Common myeloid progenitor, CD34-positive (primary cell): ENCODE measurements at regions not wholly inside any gene's neighbourhood (a gene's known extent, or its start where the extent isn't known, plus 50 kb on each side); places are given as distances from the start of the nearest gene placed in this dataset.
"Not testable (repeated sequence)": the region's sequence is repeated elsewhere in the genome, so short reads cannot be mapped to it uniquely, and the experiment has no call there.

Source experiments
- CTCF ChIA-PET: fragments of 350-600 bp; sonication (Branson Sonifier 250); formaldehyde crosslinking; loops from one replicate; lab custom pipeline; 2021; ENCODE audit warnings: antibody characterized with exemption; lab: Charles Lee
- POLR2A ChIA-PET: fragments of 350-600 bp; sonication (Branson Sonifier 250); formaldehyde crosslinking; loops from one replicate; lab custom pipeline; 2021; ENCODE audit warnings: antibody characterized with exemption; lab: Charles Lee
- DNase-seq, 3 donors: peaks; one replicate each; pipeline versions ENCODE4 v3.0.0 to v3.0.0-alpha.2; 2013
- H3K27ac ChIP-seq, 2 experiments: 1 replicate in 1 of 2; 2 replicates in 1 of 2; pipeline ENCODE4 v1.7.0; 2013; ENCODE audit warnings: inconsistent platforms in 2 of 2, low read length in 2 of 2, mild to moderate bottlenecking in 2 of 2, low read depth in 1 of 2, moderate library complexity in 1 of 2; ENCODE audit not compliant: severe bottlenecking in 2 of 2, insufficient read depth in 1 of 2, poor library complexity in 1 of 2
- H3K27me3 ChIP-seq, 5 experiments: replicated peaks in 2 of 5; 1 replicate in 3 of 5; 2 replicates in 2 of 5; pipeline versions ENCODE4 v1.6.1 to v1.7.0; 2013; ENCODE audit warnings: low read length in 4 of 5, mild to moderate bottlenecking in 2 of 5, moderate library complexity in 2 of 5, inconsistent platforms in 1 of 5; ENCODE audit not compliant: insufficient read depth in 5 of 5, control insufficient read depth in 4 of 5
- H3K36me3 ChIP-seq, 4 experiments: 1 replicate in 2 of 4; 2 replicates in 2 of 4; pipeline versions ENCODE4 v1.6.1 to v1.7.0; 2013; ENCODE audit warnings: low read length in 3 of 4, control low read depth in 1 of 4, mild to moderate bottlenecking in 1 of 4; ENCODE audit not compliant: control insufficient read depth in 4 of 4, insufficient read depth in 4 of 4
- H3K4me1 ChIP-seq, 4 experiments: 1 replicate in 3 of 4; 2 replicates in 1 of 4; pipeline versions ENCODE4 v1.6.1 to v1.7.1; 2013; ENCODE audit warnings: low read length in 3 of 4, mild to moderate bottlenecking in 3 of 4, control low read depth in 1 of 4, inconsistent platforms in 1 of 4, moderate library complexity in 1 of 4; ENCODE audit not compliant: control insufficient read depth in 4 of 4, insufficient read depth in 4 of 4; ENCODE audit errors: control extremely low read depth in 1 of 4
- H3K4me3 ChIP-seq, 7 experiments: 1 replicate in 4 of 7; 2 replicates in 3 of 7; pipeline versions ENCODE4 v1.5.1 to v1.7.0; 2013; ENCODE audit warnings: mild to moderate bottlenecking in 7 of 7, low read length in 6 of 7, moderate library complexity in 6 of 7, inconsistent platforms in 2 of 7, low read depth in 2 of 7, control low read depth in 1 of 7; ENCODE audit not compliant: insufficient read depth in 4 of 7, control insufficient read depth in 1 of 7; ENCODE audit errors: extremely low read depth in 1 of 7
- H3K9me3 ChIP-seq, 5 experiments: 1 replicate in 4 of 5; 2 replicates in 1 of 5; pipeline versions ENCODE4 v1.6.1 to v1.7.1; 2013; ENCODE audit warnings: low read length in 4 of 5, mild to moderate bottlenecking in 2 of 5, inconsistent platforms in 1 of 5, low read depth in 1 of 5, moderate library complexity in 1 of 5; ENCODE audit not compliant: control insufficient read depth in 4 of 5, insufficient read depth in 2 of 5; ENCODE audit errors: control extremely low read depth in 1 of 5
- WGBS: methylation state at CpG from one replicate; pipeline ENCODE4 v1.1.5; 2013; ENCODE audit not compliant: insufficient coverage; 5-methylcytosine and 5-hydroxymethylcytosine counted together

DNA sequence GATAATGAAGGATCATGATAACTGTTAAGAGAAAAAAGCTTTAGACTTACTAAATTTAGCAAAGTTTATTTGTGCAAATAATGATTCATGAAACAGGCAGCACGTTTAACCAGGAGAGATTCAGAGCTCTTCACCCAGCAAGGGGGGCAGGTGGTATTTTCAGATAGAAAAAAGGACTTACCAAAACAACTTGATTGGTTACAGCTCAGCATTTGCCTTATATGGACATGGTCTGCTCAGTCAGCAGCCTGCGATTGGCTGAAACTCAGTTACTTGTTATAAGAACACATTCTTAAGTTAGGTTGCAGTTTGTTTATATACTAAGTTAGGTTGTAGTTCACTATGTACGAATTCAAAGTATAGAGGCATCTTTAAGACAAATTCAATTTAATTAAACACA, 165.6 kb downstream of the DUSP10 start:
- CTCF ChIA-PET: no interaction called here
- H3K27me3 ChIP-seq: no peaks in the 10 kb centered on the region
- H3K4me3 ChIP-seq: no peak overlapping the region
- WGBS: 100% methylated on average over 1 of the region's 3 CpGs
- H3K4me1 ChIP-seq: no peaks in the 10 kb centered on the region
- POLR2A ChIA-PET: no interaction called here
- no peak overlapping the region for H3K27ac ChIP-seq
- no peak for DNase-seq
- H3K9me3 ChIP-seq: peaks cover 0 to 2% (median 0%) of the 10 kb centered on the region in 5 experiments
- H3K36me3 ChIP-seq: no peaks in the 10 kb centered on the region

DNA sequence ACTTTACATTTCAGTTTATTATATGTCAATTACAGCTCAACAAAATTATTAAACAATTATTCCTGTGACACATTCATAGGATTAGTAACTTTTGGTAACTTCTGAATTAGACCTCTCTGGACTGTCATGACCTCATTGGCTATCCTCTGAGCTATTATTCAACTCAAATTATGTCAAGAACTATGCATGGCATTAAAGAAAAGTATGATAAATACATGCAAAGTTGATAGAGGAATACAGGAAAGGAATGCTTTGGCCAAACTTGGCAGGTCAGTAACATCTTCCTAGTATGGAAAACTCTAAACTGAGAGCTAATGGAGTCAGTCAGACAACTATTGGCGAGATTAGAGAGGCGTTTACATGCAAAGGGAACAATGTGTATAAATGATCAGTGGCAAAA, 158.4 kb downstream of the DUSP10 start:
- peaks cover 0 to 3% (median 0%) of the 10 kb centered on the region in 5 experiments for H3K9me3 ChIP-seq
- ChIA-PET CTCF (no interaction called here), POLR2A (no interaction called here)
- no peak for DNase-seq
- H3K27me3 ChIP-seq: no peaks in the 10 kb centered on the region
- no peaks in the 10 kb centered on the region for H3K4me1 ChIP-seq
- WGBS: 95% methylated on average over 2 of the region's 2 CpGs
- H3K27ac ChIP-seq: no peak overlapping the region
- H3K36me3 ChIP-seq: no peaks in the 10 kb centered on the region
- H3K4me3 ChIP-seq: no peak overlapping the region

DNA sequence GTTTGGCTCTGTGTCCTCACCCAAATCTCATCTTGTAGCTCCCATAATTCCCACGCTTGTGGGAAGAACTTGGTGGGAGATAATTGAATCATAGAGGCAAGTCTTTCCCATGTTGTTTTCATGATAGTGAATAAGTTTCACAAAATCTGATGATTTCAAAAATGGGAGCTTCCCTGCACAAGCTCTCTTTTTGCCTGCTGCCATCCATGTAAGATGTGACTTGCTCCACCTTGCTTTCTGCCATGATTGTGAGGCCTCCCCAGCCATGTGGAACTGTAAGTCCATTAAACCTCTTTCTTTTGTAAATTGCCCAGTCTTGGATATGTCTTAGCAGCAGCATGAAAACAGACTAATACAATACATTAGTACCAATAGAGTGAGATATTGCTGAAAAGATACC, 154.9 kb downstream of the DUSP10 start:
- H3K27ac ChIP-seq, DNase-seq, CTCF ChIA-PET, POLR2A ChIA-PET, H3K27me3 ChIP-seq, H3K4me3 ChIP-seq, H3K9me3 ChIP-seq, H3K4me1 ChIP-seq, H3K36me3 ChIP-seq: not testable (repeated sequence)
- WGBS: no CpG with 5 or more reads among the region's 1 CpG

DNA sequence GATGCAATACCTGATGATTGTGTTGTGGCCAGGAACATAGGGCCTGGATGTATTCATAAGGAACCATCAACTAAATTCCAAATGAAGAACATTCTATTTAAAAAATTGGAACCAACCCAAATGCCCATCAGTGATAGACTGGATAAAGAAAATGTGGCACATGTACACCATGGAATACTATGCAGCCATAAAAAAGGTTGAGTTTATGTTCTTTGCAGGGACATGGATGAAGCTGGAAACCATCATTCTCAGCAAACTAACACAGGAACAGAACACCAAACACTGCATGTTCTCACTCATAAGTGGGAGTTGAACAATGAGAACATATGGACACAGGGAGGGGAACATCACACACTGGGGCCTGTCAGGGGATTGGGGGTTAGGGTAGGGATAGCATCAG, 150.6 kb downstream of the DUSP10 start:
- H3K4me3 ChIP-seq, H3K27me3 ChIP-seq, DNase-seq, H3K36me3 ChIP-seq, H3K27ac ChIP-seq, CTCF ChIA-PET, POLR2A ChIA-PET, H3K9me3 ChIP-seq, H3K4me1 ChIP-seq: not testable (repeated sequence)

DNA sequence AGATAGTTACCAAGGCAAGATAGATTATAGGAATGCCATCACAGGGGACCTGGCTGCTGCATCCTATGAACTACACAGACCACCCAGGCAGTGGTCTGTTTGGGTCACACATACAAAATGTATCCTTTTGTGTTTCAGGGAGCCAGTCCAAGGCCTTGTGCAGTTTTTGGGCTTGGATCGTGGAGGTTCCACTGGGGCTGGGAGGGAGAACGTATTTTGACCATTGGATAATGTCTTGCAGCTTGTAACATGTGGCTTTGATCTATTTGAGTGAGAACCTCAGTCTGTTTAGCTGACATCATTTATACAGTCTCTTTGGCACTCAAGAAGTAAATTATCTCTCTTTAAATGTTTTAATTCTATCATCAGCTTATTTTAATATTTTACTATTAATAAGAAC, 147.3 kb downstream of the DUSP10 start:
- no peaks in the 10 kb centered on the region for H3K9me3 ChIP-seq
- CTCF ChIA-PET: interaction anchor here (1.4 kb wide), 1 partner anchor 51 kb away, joined by 3 read pairs; no protein-coding TSS in a partner anchor
- no CpG with 5 or more reads among the region's 2 CpGs for WGBS
- DNase-seq: no peak
- POLR2A ChIA-PET: no interaction called here
- H3K36me3 ChIP-seq: no peaks in the 10 kb centered on the region
- H3K27me3 ChIP-seq: no peaks in the 10 kb centered on the region
- H3K4me1 ChIP-seq: no peaks in the 10 kb centered on the region
- H3K4me3 ChIP-seq: no peak overlapping the region
- no peak overlapping the region for H3K27ac ChIP-seq

DNA sequence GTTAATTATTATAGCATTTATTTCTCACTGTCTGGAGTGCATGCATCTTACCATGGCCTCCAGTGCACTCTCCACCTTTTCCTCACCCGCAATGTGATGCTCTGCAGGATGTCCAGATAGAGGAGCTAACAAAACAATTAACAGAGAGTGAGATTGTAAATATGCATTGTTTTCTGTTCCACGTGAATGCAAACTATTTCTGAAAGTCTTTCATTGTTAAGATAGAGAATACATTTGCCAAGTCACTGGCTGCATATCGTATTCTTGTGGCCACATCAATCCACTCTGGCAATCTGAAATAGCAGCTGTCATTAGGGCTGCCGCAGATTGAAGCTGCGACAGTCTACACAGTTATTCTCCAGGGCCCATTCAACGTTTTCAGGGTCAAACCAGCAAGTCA, 143.8 kb downstream of the DUSP10 start:
- CTCF ChIA-PET: no interaction called here
- no peak for DNase-seq
- 89% methylated on average over 5 of the region's 6 CpGs for WGBS
- no peaks in the 10 kb centered on the region for H3K27me3 ChIP-seq
- no peaks in the 10 kb centered on the region for H3K36me3 ChIP-seq
- POLR2A ChIA-PET: no interaction called here
- H3K4me1 ChIP-seq: no peaks in the 10 kb centered on the region
- no peak overlapping the region for H3K4me3 ChIP-seq
- H3K9me3 ChIP-seq: no peaks in the 10 kb centered on the region
- H3K27ac ChIP-seq: no peak overlapping the region

DNA sequence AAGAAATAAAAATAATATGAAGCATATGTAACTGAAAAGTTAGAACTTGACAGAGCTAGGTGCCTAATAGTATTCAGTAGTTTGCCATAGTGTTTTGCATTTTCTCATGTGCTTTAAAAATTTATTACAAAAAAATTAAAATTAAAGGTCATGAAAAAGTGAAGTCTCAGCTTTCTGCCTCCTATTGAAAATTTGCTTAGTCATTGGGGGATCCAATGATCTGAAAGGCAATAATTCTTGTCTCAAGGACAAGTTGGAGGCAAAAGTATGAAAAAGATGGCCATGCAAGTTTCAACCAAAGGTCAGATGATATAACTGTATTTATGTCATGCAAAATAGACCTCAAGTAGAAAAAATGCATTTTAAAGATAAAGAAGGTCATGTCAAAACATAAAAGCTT, 140.7 kb downstream of the DUSP10 start:
- Histone ChIP-seq H3K4me1 (no peaks in the 10 kb centered on the region), H3K27ac (no peak overlapping the region), H3K36me3 (no peaks in the 10 kb centered on the region), H3K9me3 (no peaks in the 10 kb centered on the region), H3K27me3 (no peaks in the 10 kb centered on the region), H3K4me3 (no peak overlapping the region)
- DNase-seq: no peak
- CTCF ChIA-PET: interaction anchor here (0.9 kb wide), 1 partner anchor 1032 kb away, joined by 3 read pairs; no protein-coding TSS in a partner anchor
- POLR2A ChIA-PET: no interaction called here
